ENCODE measurements at regions not wholly inside any gene's neighbourhood (a gene's known extent, or its start where the extent isn't known, plus 50 kb on each side); places are given as distances from the start of the nearest gene placed in this dataset.
A peak's percentile ranks its signal among the peaks of the same experiment; 100 is the strongest.
"Not testable (repeated sequence)": the region's sequence is repeated elsewhere in the genome, so short reads cannot be mapped to it uniquely, and the experiment has no call there.

DNA sequence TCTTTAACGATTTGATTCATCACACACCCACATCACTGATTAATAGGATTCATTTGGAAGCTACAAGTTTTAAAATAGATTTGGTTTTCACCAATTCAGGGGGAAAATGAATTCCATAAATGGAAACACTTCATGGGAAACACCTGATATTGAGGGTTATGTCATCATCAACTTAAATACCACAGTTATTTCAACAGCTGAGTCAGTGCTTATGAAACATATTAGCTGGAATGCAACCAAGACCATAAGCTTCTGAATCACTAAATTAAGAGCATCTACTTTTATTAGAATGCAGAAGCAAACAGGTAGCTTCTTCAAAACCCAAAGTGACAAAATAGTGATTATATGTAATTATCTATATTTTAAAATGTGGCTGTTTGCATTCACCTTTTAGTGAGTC is 207.8 kb upstream of the DCAF8L1 start:
- no peak for DNase-seq

DNA sequence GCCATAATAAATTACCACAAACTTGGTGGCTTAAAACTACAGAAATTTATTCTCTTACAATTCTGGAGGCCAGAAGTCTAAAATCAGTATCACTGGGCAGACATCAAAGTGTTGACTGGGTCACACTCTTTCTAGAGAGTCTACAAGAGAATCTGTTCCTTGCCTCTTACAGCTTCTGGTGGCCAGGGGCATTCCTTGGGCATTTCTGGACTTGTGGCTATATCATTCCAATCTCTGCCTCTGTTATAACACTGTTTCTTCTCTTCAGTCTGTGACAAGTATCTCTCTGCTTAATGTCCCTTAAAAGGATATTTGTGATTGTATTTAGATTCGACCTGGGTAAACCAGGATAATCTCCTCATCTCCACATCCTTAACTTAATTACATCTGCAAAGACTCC is 207.3 kb upstream of the DCAF8L1 start:
- no peak for DNase-seq

DNA sequence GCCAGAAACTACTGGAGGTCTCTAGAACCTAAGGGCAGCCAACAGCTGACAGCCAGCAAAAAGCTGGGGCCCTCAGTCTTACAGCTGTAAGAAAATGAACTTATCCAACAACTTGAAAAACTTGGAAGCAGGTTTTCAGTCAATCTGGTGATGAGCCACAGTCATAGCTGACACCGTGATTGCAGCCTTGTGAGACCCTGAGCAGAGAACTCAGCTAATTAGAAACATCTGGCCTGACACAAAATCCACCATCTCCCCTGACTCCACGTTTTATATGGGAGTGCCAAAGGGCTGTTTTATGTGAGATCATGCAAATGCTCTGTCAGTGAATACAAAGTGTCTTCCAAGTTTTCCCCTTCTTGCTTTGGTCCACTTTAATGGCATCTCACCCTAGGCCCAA is 198.8 kb upstream of the DCAF8L1 start:
- no peak for DNase-seq

DNA sequence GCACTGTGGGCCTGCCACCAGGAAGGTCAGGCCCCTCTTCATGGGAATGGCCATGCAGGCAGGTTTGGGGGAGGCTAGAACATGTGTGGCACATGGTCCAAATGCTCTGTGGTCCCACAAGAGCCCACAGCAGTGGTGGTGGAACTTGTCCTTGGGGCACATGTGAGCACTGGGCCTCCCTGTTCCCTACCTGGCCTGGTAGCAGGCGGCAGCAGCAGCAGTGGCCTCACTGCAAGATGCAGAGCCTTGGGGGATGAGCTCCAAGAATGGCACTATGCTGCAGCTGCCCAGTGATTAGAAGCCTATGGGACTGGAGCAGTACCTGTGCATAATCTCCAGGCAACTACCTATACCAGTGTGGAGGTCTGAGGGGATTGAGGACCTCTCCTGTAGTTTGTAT is 197.0 kb upstream of the DCAF8L1 start:
- no peak for DNase-seq

DNA sequence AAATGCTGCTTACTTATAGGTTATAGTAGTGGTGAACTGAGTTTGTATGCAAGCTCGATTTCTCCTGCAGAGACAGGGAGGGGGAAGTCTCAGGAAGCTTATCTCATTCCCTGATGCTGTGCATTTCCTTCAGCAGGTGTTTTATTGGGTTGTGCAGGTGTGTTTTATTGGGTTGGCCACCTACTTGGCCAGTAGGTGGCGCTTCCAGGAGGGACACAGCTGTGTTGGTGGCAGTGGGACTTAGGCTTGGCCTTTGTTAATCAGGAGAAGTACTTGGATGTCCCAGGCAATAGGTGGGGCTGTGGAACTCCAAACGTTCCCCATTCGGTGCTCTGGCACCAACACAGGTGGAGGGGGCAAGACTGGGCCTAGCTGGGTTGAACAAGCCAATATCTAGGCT is 196.0 kb upstream of the DCAF8L1 start:
- peak; percentile 3 for DNase-seq

DNA sequence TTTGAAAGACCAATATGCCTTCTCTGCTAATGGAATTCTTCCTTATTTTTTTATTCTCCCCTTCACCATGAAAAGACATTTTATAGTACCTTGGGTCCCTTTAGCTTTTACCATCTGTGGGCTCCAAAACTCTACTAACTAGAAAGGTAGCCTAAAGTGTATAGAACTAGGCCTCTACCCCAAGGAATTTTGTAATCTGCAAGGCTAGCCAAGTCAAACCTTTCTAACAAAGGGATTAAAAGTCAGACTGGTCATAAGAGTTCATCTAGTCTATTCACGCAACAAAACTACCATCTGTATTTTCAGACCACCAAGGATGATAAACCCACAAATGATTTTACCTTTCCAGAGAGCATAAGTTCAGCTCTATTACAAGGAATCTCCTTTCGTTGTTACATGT is 189.5 kb upstream of the DCAF8L1 start:
- no peak for DNase-seq

DNA sequence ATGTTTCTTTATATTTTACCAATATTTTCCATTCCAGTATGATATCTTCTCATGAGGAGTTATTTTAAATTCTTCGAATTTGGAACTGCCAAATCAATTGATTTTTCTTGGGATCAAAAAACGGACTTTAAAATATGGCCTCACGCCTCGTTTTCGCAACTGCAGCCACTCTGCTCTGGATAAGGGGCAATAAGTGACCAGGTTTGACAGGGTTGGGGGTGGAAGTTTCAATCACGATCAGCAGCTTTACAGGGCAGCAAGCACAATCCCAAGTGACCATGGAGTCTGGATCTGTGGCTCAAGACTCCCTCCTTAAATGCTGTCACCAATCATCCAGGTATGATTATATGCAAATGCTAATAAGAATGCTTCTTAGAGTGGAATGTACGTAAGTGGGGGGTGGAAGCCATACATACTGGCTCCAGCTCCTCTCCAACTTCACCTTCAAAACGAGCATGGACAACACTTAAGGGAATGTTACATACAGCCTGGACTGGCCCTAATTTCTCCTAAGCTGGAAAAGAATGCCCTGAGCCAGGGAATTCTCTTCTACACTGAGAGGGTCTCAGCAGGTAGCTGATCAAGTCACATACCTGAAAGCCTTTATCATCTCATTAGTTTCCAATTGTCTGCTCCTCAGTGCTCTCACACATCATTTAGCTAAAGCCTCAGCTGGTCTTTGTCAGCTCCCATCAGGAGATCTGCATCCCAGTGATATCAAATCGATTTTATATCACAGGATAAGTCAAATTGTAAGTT is 176.9 kb upstream of the DCAF8L1 start:
- no peak for DNase-seq

DNA sequence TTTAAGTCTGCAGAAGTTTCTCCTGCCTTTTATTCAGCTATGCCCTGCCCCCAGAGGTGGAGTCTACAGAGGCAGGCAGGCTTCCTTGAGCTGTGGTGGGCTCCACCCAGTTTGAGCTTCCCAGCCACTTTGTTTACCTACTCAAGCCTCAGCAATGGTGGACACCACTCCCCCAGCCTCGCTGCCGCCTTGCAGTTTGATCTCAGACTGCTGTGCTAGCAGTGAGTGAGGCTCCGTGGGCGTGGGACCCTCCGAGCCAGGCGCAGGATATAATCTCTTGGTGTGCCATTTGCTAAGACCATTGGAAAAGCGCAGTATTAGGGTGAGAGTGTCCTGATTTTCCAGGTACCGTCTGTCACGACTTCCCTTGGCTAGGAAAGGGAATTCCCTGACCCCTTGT is 171.0 kb upstream of the DCAF8L1 start:
- DNase-seq, result not testable (repeated sequence)

DNA sequence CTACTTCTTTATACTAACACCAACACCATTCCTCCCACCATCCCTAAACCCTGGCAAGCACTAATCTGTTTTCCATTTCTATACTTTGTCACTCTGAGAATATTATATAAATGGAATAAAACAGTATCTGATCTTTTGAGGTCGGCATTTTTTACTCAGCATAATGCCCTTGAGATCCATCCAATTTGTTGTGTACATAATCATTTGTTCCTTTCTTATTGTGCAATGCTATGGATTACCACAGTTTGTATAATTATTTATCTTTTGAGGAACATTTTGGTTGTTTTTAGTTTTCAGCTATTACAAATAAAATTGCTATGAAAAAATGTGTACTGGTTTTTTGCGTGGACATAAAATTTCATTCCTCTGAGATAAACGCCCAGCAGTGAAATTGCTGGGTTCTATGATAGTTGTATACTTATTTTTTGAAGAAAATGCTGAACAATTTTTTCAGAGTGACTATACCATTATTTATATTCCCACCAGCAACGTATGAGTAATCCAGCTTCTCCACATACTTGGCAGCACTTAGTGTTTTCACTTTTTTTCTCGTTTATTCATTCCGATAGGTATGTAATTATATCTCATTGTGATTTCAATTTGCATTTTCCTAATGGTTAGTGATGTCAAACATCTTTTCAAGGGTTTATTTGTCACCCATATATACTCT is 154.3 kb upstream of the DCAF8L1 start:
- DNase-seq, result no peak

DNA sequence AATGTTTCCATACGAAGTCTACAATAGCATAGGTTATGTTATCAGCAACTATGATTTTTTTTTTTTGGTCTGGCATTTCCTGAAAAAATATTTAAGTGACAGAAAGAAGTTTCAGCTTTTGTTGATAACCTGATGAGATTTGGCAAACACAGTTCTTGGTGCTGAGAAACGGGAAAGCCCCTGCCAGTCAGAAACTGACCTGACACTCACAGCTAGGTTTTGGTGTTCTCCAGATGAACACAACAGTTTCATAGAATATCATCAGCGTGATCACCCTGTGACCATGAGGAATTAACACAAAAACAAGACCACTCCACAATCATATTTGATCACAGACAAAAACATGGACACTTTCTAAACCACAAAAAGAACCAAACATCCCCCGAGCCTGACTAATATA is 152.5 kb upstream of the DCAF8L1 start:
- DNase-seq, result peak; percentile 8

DNA sequence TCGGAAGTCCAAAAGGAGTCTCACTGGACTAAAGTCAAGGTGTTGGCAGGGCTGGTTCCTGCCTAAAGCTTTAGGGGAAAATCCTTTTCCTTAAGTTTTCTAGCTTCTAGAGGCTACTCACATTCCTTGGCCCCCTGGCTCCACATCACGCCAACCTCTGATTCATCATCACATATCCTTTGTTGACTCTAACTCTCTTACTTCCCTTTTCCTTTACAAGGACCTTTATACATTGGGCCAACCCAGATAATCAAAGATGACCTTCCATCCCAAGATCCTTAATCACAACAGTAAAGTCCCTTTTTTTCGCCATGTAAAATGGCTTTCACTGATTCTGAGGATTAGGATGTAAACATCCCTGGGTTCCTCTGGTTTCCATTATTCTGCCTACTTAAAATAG is 146.4 kb upstream of the DCAF8L1 start:
- no peak for DNase-seq

DNA sequence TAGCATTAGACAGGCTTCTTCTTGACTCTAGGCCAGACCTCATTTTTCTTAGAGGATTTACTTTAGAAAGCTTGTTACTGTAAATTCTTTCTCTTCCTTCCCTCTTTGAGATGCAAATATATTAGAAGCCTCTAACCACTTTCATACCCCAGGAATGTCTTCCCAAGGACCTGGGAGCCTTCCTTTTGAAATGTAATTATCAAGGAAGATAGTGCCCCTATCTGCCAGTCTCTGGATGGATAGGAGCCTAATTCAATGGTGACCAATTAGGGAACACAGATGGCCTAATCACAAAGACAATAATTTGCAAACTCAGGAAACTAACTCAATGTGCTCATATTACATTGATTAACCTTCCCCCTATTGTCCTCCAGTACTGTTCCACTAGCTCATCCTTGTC is 145.6 kb upstream of the DCAF8L1 start:
- no peak for DNase-seq

DNA sequence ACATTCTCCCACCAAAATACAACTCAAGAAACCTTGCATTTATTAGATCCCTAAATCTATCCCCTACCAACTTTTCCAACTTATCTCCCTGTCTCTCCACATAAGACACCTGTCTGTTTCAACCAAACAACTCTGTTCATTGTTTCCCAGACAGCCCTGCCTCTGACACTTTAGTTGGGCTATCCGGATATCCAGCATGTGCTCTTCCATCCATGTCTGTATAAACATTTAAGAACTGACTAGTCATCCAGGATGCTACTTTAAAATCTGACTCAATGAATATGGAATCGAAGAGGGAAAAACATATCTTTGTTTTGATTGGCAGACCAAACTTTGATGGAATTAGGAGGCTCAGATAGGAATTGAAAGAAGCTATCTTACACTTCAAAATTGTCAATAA is 143.2 kb upstream of the DCAF8L1 start:
- no peak for DNase-seq

DNA sequence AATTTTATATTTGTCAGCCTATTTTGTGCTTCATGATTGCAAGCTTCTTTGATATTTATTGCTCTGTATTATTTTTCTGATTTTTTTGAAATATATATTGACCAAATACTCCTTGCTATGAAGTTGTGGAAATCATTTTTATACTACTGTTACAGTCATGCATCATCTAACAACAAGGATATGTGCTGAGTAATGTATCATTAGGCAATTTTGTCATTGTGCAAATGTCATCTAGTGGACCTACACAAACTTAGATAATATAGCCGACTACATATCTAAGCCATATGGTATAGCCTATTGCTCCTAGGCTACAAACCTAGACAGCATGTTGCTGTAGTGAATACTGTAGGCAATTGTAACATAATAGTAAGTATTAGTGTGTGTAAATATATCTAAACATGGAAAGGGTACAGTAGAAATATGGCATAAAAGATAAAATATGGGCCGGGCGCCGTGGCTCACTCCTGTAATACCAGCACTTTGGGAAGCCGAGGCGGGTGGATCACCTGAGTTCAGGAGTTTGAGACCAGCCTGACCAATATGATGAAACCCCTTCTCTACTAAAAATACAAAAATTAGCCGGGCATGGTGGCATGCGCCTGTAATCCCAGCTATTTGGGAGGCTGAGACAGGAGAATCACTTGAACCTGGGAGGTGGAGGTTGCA is 139.5 kb upstream of the DCAF8L1 start:
- DNase-seq, result not testable (repeated sequence)

DNA sequence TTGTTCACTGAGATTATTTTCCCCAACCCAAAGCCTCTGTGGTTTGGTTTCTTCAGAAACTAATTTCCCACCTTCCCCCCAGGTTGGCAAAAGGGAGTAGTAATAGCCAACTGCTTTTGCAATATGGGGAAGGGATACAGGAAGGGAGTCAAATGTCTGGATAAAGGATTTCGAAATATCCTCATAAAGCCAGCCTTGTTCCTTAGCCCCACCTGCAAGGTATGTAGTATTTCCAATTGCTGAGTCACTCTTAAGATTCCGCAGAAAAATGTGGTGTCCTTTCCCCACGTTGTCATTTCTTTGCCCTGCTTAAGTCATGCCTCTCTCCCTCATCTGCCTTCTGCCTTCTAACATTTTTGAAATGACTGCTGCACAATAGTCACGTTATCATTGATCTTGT is 138.8 kb upstream of the DCAF8L1 start:
- no peak for DNase-seq

DNA sequence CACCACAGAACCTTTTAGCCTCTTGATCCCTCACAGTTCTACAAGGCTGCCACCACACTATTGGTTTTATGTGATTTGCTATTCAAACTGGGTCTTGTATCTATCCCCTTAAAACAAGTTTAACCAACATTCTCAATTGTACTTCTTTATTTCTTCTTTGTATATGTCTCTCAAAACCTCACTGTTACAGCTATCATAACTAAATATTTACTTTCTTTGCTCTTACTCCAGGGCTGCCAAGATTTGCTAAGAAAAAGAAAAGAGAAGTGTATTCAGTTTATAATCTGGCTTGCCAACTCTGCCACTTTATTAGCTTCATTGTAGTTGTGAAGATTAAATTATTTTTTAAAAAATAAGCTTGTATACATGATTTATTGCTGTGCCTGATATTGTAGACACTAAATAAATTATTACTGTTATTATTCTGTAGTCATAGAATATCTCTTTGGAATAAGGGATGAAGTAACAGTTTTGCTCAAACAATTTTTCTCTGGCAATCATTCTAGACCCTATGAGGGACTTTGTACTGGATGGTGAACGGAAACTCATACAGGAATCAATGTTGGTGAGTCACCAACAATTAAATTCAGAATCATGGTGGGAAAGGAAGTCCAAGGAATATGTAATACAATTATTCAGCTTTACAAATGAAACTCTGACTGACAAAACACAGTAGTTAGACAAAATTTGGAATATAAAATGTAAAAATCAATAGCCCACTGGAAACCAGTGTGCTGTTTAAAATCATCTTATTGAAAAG is 127.1 kb upstream of the DCAF8L1 start:
- no peak for DNase-seq

DNA sequence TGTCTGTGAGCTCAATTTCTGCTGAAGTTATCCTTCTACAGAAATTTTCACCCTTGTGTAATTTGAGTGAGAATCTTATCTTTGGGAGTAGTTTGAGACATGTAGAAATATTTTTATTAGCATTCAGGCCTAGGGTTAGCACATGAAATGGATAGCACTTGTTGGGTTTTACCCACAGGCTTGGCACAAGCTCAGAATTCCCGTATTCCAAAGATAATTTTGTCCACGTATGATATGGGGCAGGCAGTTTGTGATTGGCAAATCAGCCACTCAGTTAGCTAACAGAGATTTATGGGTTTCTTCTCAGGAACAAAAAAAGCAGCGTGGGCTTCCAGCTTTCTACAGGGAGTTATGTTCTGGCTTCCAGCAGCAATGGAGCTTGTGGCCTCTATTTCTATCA is 117.9 kb upstream of the DCAF8L1 start:
- no peak for DNase-seq

DNA sequence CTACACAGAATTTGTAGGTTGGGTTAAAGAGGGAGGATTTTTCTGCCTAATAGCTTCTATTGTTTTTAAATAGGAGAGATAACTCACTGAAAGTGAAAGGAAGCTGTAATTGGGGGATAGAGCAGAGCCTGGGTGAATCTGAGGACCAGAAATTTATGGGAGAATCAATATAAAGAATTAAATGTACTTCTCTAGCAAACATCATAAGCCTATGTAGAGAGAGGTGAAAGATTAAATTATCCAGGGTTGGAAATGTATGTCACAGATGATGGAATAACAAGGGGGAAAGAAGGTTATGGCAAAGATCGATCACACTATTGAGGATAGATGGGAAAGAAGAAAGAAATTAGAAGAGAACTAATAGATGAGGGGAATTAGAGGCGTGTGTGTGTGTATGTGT is 104.4 kb upstream of the DCAF8L1 start:
- DNase-seq, result no peak

DNA sequence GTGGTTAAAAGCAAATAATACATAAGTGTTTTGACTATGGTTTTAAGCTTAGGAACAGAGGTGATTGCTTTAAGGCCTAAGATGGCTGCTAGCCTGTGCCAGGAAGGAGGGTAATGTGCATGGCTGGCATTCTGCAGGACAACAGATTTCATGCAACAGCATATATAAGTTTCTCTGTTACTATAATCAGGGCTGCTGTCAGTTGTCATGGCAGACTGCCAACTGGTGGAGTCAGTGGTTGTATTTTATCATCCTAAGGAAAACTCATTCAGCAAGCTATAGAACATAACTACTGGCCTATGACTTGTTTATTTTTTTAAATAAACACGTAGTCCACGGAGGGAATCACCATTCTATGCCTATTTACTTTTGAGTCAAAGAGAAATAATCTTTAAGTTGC is 77.7 kb upstream of the DCAF8L1 start:
- DNase-seq, result no peak

DNA sequence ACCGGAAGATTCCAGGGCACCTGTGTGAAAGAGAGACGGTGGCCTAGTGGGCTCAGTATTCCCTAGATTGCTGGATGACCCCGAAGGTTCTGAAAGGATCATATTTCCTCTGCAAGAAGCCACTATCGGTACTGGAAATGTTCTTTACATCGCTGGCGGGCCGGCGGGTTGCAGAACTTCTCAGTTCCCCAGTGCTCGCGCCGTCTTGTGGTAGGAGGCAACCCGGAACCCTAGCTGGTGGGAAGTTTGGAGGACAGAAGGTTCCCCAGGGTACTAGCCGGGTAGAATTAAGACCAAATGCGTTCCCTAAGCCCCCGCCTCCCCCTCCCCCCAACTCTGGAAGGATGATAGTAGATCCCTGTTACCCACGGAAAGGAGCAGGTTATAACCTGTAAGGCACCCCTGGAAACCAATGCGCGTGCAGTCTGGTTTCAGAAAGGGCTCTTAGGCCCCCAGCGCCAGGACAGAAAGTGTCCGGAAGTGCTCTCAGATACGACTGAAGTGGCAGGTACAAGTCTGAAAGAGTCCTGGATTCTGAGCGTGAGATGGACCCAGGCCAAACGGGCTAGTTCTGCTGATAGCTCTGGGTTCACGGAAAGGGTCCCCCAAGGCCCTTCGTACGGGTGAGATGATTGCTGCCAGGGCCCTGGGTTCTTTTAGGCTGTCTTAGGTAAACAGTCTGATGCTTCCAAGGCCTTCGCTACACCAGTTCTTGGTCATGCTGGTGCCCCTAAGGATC is 61.7 kb upstream of the DCAF8L1 start:
- no peak for DNase-seq

DNA sequence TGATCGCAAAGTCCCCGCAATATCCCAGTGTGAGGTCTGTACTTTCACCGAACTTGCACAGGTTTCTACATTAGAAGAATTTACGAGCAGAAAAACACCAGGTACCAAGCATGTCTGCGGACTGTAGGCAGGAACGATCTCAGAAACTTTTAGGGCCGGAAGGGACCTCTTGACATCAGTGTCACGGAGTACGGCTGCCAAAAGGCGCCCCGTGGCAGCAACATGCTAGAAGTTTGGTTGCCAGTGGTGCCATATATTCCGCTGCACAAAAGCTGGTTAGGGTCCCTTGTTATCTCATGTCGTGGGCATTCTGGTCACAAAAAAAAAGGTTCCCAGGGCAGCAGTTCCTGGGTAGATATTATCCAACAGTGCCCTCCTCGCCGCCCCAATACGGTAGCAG is 61.0 kb upstream of the DCAF8L1 start:
- DNase-seq, result no peak

DNA sequence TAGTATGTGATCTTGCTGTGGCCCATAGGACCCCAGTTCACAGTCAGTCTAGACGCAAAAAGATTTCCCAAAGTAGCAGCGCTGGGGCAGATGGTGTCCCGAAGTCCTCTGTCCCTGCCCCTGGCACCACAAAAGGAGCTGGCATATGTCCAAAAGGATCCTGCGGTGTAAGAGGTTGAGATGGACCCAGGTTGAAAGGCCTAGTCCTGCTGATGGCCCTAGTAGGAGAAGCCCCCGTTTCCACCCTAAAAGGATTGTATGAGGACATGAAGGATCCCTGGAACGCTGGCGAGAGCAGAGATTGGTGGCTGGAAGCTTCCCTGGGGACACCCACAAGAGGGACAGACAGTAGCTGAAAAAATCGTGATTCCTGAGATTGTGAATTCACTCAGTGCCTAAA is 58.0 kb upstream of the DCAF8L1 start:
- no peak for DNase-seq
